ENCODE measurements at regions not wholly inside any gene's neighbourhood (a gene's known extent, or its start where the extent isn't known, plus 50 kb on each side); places are given as distances from the start of the nearest gene placed in this dataset.

DNA sequence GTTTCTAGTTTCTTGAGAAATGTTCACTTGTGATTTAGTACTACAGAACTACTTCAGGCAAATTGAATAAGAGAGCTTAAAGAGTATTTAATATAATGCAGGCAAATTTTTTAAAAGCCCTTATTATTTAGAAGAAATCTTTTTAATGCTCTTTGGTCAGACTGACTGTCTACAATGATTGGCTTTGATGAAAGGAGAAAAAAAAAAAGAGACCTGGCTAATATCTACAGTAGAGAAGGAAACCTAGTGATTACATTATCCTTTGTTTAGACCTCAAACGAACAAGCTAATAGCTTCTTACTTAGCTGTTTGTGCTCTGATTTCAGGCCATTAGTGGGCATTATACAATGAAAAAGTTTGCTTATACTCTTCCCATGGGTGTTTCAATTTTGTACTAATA is 1043.1 kb downstream of the JRKL start:
- H3K9me3 ChIP-seq, result no peaks in the 10 kb centered on the region
- no peak for TF ChIP-seq POLR2AphosphoS5 (IDR thresholded peaks at IDR 0.05)
- no peak overlapping the region for H3K27ac ChIP-seq
- no peaks in the 10 kb centered on the region for H3K4me1 ChIP-seq
- H3K36me3 ChIP-seq, result no peaks in the 10 kb centered on the region
- H3K27me3 ChIP-seq, result no peaks in the 10 kb centered on the region
- no peak for DNase-seq (ENCODE audit: low spot score in 2 of 2)
- H3K4me3 ChIP-seq, result no peak overlapping the region
- intact Hi-C loops (cut with DNase I; ENCODE audit: low total_unique reads), result no loop called here

DNA sequence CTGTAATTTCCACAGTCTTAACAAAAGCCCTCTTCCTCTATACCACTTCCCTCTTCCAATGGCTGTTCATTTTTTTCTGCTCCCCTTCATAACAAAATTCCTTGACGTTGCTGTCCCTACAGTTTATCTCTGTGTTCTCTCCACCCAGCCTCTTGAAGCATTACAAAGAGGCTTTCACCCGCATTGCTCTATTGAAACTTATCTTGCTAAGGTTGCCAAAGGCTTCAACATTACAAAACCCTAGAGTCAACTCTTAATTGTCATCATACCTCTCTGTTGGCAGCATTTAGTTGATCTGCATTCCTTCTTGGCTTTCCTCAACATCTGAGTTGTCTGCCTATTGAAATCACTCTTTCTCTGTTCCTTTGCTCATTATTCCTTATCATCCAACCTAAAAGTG is 1055.7 kb downstream of the JRKL start:
- DNase-seq (ENCODE audit: low spot score in 2 of 2), result no peak
- intact Hi-C loops (cut with DNase I; ENCODE audit: low total_unique reads), result no loop called here
- no peak for TF ChIP-seq POLR2AphosphoS5 (IDR thresholded peaks at IDR 0.05)
- TF ChIP-seq, protein P1, sequence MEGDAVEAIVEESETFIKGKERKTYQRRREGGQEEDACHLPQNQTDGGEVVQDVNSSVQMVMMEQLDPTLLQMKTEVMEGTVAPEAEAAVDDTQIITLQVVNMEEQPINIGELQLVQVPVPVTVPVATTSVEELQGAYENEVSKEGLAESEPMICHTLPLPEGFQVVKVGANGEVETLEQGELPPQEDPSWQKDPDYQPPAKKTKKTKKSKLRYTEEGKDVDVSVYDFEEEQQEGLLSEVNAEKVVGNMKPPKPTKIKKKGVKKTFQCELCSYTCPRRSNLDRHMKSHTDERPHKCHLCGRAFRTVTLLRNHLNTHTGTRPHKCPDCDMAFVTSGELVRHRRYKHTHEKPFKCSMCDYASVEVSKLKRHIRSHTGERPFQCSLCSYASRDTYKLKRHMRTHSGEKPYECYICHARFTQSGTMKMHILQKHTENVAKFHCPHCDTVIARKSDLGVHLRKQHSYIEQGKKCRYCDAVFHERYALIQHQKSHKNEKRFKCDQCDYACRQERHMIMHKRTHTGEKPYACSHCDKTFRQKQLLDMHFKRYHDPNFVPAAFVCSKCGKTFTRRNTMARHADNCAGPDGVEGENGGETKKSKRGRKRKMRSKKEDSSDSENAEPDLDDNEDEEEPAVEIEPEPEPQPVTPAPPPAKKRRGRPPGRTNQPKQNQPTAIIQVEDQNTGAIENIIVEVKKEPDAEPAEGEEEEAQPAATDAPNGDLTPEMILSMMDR (IDR thresholded peaks at IDR 0.05), result no peak
- no peak for TF ChIP-seq POLR2A (IDR thresholded peaks at IDR 0.05)
- no peaks in the 10 kb centered on the region for H3K36me3 ChIP-seq
- no peak overlapping the region for H3K27ac ChIP-seq
- no peaks in the 10 kb centered on the region for H3K4me1 ChIP-seq
- no peaks in the 10 kb centered on the region for H3K9me3 ChIP-seq
- H3K4me3 ChIP-seq, result no peak overlapping the region
- no peaks in the 10 kb centered on the region for H3K27me3 ChIP-seq

DNA sequence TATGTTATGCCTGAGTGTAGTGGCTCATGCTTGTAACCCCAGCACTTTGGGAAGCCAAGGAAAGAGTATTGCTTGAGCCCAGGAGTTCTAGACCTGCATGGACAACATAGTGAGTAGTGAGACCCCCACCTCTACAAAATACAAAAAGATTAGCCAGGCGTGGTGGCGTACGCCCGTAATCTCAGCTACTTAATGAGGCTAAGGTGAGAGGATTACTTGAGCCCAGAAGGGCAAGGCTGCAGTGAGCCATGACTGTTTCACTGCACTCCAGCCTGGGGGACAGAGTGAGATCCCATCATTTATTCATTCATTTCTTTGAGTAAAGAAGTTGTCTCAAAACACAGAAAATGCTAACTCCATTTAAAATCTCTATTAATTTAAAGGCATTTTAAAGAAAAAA is 1061.6 kb downstream of the JRKL start:
- no peak overlapping the region for H3K4me3 ChIP-seq
- no peaks in the 10 kb centered on the region for H3K4me1 ChIP-seq
- H3K27ac ChIP-seq, result no peak overlapping the region
- H3K27me3 ChIP-seq, result no peaks in the 10 kb centered on the region
- no peaks in the 10 kb centered on the region for H3K36me3 ChIP-seq
- intact Hi-C loops (cut with DNase I; ENCODE audit: low total_unique reads), result no loop called here
- TF ChIP-seq POLR2A (IDR thresholded peaks at IDR 0.05), result no peak
- TF ChIP-seq, protein P1 (IDR thresholded peaks at IDR 0.05), result no peak
- TF ChIP-seq POLR2AphosphoS5 (IDR thresholded peaks at IDR 0.05), result no peak
- DNase-seq (ENCODE audit: low spot score in 2 of 2), result no peak
- no peaks in the 10 kb centered on the region for H3K9me3 ChIP-seq

DNA sequence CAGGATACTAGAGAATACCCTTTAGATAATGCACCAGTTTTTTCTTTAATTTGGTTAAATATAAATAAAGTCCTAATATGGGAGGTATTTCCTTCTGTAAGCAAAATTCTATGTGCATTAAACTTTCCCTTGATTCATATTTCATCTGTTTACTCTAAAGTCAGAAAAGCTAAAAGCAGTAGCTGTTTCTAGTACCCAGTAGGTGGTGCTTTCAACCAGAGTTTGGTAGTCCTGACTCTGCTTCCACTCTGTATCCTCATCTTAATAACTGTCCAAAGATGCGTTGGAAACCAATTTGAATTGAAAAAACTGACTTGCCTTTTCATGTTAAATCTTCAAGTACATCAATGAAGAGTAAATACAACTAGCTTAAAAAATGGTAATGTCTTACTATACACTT is 1065.2 kb downstream of the JRKL start:
- Histone ChIP-seq H3K4me3 (no peak overlapping the region), H3K27me3 (no peaks in the 10 kb centered on the region), H3K9me3 (no peaks in the 10 kb centered on the region), H3K4me1 (no peaks in the 10 kb centered on the region), H3K36me3 (no peaks in the 10 kb centered on the region), H3K27ac (no peak overlapping the region)
- no peak for TF ChIP-seq POLR2AphosphoS5 (IDR thresholded peaks at IDR 0.05)
- TF ChIP-seq POLR2A (IDR thresholded peaks at IDR 0.05), result no peak
- TF ChIP-seq, protein P1 (IDR thresholded peaks at IDR 0.05), result no peak
- DNase-seq (ENCODE audit: low spot score in 2 of 2), result no peak
- intact Hi-C loops (cut with DNase I; ENCODE audit: low total_unique reads), result no loop called here

DNA sequence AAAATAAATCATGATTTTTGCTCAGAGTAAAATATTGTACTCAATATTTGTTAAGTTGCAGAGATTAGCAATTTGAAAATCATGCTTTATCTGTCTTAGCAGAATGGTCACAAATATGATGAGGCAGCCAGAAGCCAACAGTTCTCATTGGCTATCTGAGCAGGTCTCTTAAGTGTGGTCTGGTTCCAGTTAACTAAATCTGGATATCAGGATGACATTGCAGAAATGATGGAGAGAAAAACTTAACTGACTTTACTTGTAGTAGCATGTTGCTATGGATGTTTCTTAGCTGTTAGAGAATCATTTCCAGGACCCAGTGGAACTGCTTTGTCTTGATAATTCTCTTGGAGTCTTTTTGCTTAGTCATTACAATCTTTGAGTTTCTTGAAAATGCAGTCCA is 1070.3 kb downstream of the JRKL start:
- no peaks in the 10 kb centered on the region for H3K27me3 ChIP-seq
- H3K9me3 ChIP-seq, result peaks cover 5 to 17% of the 10 kb centered on the region in 2 donors
- H3K4me1 ChIP-seq, result no peaks in the 10 kb centered on the region
- no peak for DNase-seq (ENCODE audit: low spot score in 2 of 2)
- TF ChIP-seq POLR2AphosphoS5 (IDR thresholded peaks at IDR 0.05) (no peak), POLR2A (IDR thresholded peaks at IDR 0.05) (no peak)
- TF ChIP-seq, protein P1 (IDR thresholded peaks at IDR 0.05), result no peak
- H3K4me3 ChIP-seq, result no peak overlapping the region
- no peak overlapping the region for H3K27ac ChIP-seq
- intact Hi-C loops (cut with DNase I; ENCODE audit: low total_unique reads), result no loop called here
- no peaks in the 10 kb centered on the region for H3K36me3 ChIP-seq

All from breast epithelium (tissue), 4 donors.